ENCODE measurements at regions not wholly inside any gene's neighbourhood (a gene's known extent, or its start where the extent isn't known, plus 50 kb on each side); places are given as distances from the start of the nearest gene placed in this dataset.

- H3K4me1 ChIP-seq (ENCODE audit: control insufficient read depth in 1 of 2, insufficient read depth in 2 of 2, low read length in 2 of 2): no peaks in the 10 kb centered on the region
- H3K27me3 ChIP-seq (ENCODE audit: low read depth, low read length): no peaks in the 10 kb centered on the region
- no peak overlapping the region for H3K4me3 ChIP-seq (ENCODE audit: low read depth in 1 of 2, low read length in 2 of 2)
- no peaks in the 10 kb centered on the region for H3K36me3 ChIP-seq (ENCODE audit: control insufficient read depth in 1 of 2, insufficient read depth in 2 of 2, low read length in 2 of 2)
- peaks cover 0 to 5% of the 10 kb centered on the region in 2 donors for H3K9me3 ChIP-seq (ENCODE audit: control insufficient read depth in 1 of 2, low read length in 2 of 2)
- no peak overlapping the region for H3K27ac ChIP-seq (ENCODE audit: low read length)
Observed at GRCh38 chr3:76495216-76495615, 544.7 kb upstream of the ROBO2 start.

- no peaks in the 10 kb centered on the region for H3K27me3 ChIP-seq (ENCODE audit: low read depth, low read length)
- no peaks in the 10 kb centered on the region for H3K4me1 ChIP-seq (ENCODE audit: control insufficient read depth in 1 of 2, insufficient read depth in 2 of 2, low read length in 2 of 2)
- H3K36me3 ChIP-seq (ENCODE audit: control insufficient read depth in 1 of 2, insufficient read depth in 2 of 2, low read length in 2 of 2): no peaks in the 10 kb centered on the region
- H3K27ac ChIP-seq (ENCODE audit: low read length): no peak overlapping the region
- H3K4me3 ChIP-seq (ENCODE audit: low read depth in 1 of 2, low read length in 2 of 2): no peak overlapping the region
- H3K9me3 ChIP-seq (ENCODE audit: control insufficient read depth in 1 of 2, low read length in 2 of 2): peaks cover 0 to 5% of the 10 kb centered on the region in 2 donors
Observed at GRCh38 chr3:76497636-76498035, 542.3 kb upstream of the ROBO2 start.

- Histone ChIP-seq H3K27me3 (ENCODE audit: low read depth, low read length) (no peaks in the 10 kb centered on the region), H3K4me3 (ENCODE audit: low read depth in 1 of 2, low read length in 2 of 2) (no peak overlapping the region), H3K9me3 (ENCODE audit: control insufficient read depth in 1 of 2, low read length in 2 of 2) (peaks cover 0 to 5% of the 10 kb centered on the region in 2 donors), H3K36me3 (ENCODE audit: control insufficient read depth in 1 of 2, insufficient read depth in 2 of 2, low read length in 2 of 2) (no peaks in the 10 kb centered on the region), H3K27ac (ENCODE audit: low read length) (no peak overlapping the region), H3K4me1 (ENCODE audit: control insufficient read depth in 1 of 2, insufficient read depth in 2 of 2, low read length in 2 of 2) (no peaks in the 10 kb centered on the region)
Observed at GRCh38 chr3:76500746-76501275, 539.1 kb upstream of the ROBO2 start.

DNA sequence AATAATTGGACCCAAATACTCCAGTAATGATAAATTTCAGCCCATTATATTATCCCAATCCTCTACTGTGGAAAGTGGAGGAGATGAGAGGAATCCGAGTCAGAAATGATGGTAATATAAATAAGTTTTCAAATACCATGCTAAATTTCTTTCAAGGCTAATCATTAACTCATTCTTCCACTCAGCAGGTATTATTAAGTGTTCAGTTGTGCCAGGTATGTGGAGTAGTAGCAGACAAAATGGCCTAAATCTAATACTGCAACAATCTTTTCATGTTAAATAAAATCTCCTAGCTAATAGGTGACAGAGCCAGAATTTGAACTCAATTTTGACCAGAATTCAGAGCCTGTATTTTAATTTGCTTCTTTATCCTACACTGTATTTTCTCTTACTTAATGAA, 538.6 kb upstream of the ROBO2 start:
- no peaks in the 10 kb centered on the region for H3K4me1 ChIP-seq (ENCODE audit: control insufficient read depth in 1 of 2, insufficient read depth in 2 of 2, low read length in 2 of 2)
- no peak overlapping the region for H3K4me3 ChIP-seq (ENCODE audit: low read depth in 1 of 2, low read length in 2 of 2)
- peaks cover 0 to 5% of the 10 kb centered on the region in 2 donors for H3K9me3 ChIP-seq (ENCODE audit: control insufficient read depth in 1 of 2, low read length in 2 of 2)
- no peaks in the 10 kb centered on the region for H3K36me3 ChIP-seq (ENCODE audit: control insufficient read depth in 1 of 2, insufficient read depth in 2 of 2, low read length in 2 of 2)
- H3K27me3 ChIP-seq (ENCODE audit: low read depth, low read length): no peaks in the 10 kb centered on the region
- no peak overlapping the region for H3K27ac ChIP-seq (ENCODE audit: low read length)

DNA sequence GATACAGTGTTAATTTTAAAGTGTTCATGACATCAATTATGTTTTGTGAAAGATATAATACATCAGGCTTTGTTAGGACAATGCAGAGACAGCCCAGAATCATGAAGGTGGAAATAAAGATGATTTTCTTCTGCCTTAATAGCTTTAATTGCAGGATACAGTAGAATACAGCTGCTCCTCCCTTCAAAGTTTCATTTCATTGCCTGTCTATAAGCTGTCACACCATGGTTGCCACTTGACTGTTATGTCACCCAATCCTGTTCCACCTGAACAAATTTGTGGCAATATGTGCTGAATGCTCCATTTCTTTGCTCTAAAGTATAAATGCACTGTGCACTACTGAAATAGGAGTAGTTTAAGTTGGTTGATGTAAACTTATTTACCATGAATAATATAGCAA, 537.8 kb upstream of the ROBO2 start:
- Histone ChIP-seq H3K9me3 (ENCODE audit: control insufficient read depth in 1 of 2, low read length in 2 of 2) (peaks cover 0 to 5% of the 10 kb centered on the region in 2 donors), H3K36me3 (ENCODE audit: control insufficient read depth in 1 of 2, insufficient read depth in 2 of 2, low read length in 2 of 2) (no peaks in the 10 kb centered on the region), H3K27me3 (ENCODE audit: low read depth, low read length) (no peaks in the 10 kb centered on the region), H3K27ac (ENCODE audit: low read length) (no peak overlapping the region), H3K4me3 (ENCODE audit: low read depth in 1 of 2, low read length in 2 of 2) (no peak overlapping the region), H3K4me1 (ENCODE audit: control insufficient read depth in 1 of 2, insufficient read depth in 2 of 2, low read length in 2 of 2) (no peaks in the 10 kb centered on the region)

- no peaks in the 10 kb centered on the region for H3K4me1 ChIP-seq (ENCODE audit: control insufficient read depth in 1 of 2, insufficient read depth in 2 of 2, low read length in 2 of 2)
- H3K27me3 ChIP-seq (ENCODE audit: low read depth, low read length): no peaks in the 10 kb centered on the region
- no peak overlapping the region for H3K4me3 ChIP-seq (ENCODE audit: low read depth in 1 of 2, low read length in 2 of 2)
- no peaks in the 10 kb centered on the region for H3K9me3 ChIP-seq (ENCODE audit: control insufficient read depth in 1 of 2, low read length in 2 of 2)
- no peak overlapping the region for H3K27ac ChIP-seq (ENCODE audit: low read length)
- H3K36me3 ChIP-seq (ENCODE audit: control insufficient read depth in 1 of 2, insufficient read depth in 2 of 2, low read length in 2 of 2): no peaks in the 10 kb centered on the region
Observed at GRCh38 chr3:76505202-76505845, 534.6 kb upstream of the ROBO2 start.

DNA sequence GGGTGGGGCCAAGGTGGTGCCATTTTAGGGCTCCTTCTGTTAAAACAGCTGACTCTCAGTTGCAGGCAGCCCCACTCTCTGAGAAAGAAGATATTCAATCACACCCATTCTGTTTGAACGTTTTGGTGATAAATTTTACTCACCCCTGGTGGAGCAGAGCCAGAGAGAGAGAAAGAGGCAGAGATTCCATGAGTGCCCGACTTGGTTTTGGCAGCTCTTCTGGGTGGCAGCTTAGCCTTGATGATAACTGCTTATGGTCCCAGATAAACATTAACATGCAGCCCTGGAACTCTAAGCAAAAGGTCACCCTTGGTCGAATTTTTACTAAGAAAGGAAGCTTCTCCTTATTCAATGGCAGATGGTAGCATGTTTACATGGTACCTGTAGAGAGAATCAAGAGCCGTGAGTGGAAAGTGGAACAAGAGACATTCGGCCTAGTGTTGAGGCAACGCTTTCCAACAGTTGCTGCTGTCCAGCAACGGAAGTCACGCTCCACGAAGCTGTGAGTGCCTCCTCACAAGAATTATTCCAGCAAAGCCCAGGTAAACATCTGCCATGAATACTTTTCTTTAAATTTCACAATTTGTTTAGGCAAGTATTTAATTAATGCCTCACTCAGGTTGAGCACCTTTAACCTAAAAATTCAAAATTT, 530.6 kb upstream of the ROBO2 start:
- no peak overlapping the region for H3K27ac ChIP-seq (ENCODE audit: low read length)

GRCh38 chr3:76514836-76515235, 525.1 kb upstream of the ROBO2 start:
- no peaks in the 10 kb centered on the region for H3K27me3 ChIP-seq (ENCODE audit: low read depth, low read length)
- no peaks in the 10 kb centered on the region for H3K36me3 ChIP-seq (ENCODE audit: control insufficient read depth in 1 of 2, insufficient read depth in 2 of 2, low read length in 2 of 2)
- no peak overlapping the region for H3K27ac ChIP-seq (ENCODE audit: low read length)
- no peaks in the 10 kb centered on the region for H3K4me1 ChIP-seq (ENCODE audit: control insufficient read depth in 1 of 2, insufficient read depth in 2 of 2, low read length in 2 of 2)
- no peak overlapping the region for H3K4me3 ChIP-seq (ENCODE audit: low read depth in 1 of 2, low read length in 2 of 2)
- no peaks in the 10 kb centered on the region for H3K9me3 ChIP-seq (ENCODE audit: control insufficient read depth in 1 of 2, low read length in 2 of 2)

More for the DNA sequence above, 530.6 kb upstream of the ROBO2 start:
- no peak overlapping the region for H3K4me3 ChIP-seq (ENCODE audit: low read depth in 1 of 2, low read length in 2 of 2)
- no peaks in the 10 kb centered on the region for H3K36me3 ChIP-seq (ENCODE audit: control insufficient read depth in 1 of 2, insufficient read depth in 2 of 2, low read length in 2 of 2)
- H3K27me3 ChIP-seq (ENCODE audit: low read depth, low read length): no peaks in the 10 kb centered on the region
- no peaks in the 10 kb centered on the region for H3K4me1 ChIP-seq (ENCODE audit: control insufficient read depth in 1 of 2, insufficient read depth in 2 of 2, low read length in 2 of 2)
- H3K9me3 ChIP-seq (ENCODE audit: control insufficient read depth in 1 of 2, low read length in 2 of 2): no peaks in the 10 kb centered on the region

DNA sequence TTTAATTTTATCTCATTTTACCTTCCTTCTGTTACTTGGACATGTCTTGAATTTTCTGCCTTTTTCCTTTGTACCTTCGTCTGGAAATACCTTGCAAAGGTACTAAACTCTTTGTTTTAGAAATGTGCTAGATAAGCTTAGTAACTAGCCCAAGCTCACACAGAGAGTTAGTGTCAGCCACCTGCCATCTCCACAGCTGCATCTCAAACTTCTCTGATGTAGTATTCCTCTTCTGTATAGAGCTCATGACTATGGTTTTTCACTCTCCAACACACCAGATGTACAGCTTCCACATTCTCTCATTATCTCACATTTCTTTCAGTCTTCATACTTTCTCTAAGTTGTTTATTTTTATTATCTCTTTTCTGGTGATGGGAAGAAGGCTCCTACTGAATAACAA, 516.6 kb upstream of the ROBO2 start:
- no peaks in the 10 kb centered on the region for H3K36me3 ChIP-seq (ENCODE audit: control insufficient read depth in 1 of 2, insufficient read depth in 2 of 2, low read length in 2 of 2)
- H3K4me3 ChIP-seq (ENCODE audit: low read depth in 1 of 2, low read length in 2 of 2): no peak overlapping the region
- no peaks in the 10 kb centered on the region for H3K27me3 ChIP-seq (ENCODE audit: low read depth, low read length)
- H3K9me3 ChIP-seq (ENCODE audit: control insufficient read depth in 1 of 2, low read length in 2 of 2): peaks cover 0 to 4% of the 10 kb centered on the region in 2 donors
- no peaks in the 10 kb centered on the region for H3K4me1 ChIP-seq (ENCODE audit: control insufficient read depth in 1 of 2, insufficient read depth in 2 of 2, low read length in 2 of 2)
- no peak overlapping the region for H3K27ac ChIP-seq (ENCODE audit: low read length)

DNA sequence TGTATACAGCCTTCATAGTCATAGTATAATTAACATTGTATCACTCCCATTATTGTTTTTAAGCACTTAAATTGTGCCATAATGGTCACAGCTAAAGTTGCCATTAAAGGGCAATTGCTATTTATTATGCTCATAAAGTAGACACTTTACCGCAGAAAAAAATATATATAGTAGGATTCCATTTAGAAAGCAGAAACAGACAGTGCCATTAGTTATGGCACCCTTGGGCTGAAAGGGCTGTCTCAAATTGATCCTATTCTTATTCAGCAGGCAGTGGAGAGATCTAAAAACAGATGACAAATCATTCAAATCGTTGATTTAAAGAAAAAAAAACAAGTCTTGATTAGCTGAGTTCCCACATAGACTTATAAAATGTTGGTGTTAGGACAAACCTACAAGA, 514.2 kb upstream of the ROBO2 start:
- H3K9me3 ChIP-seq (ENCODE audit: control insufficient read depth in 1 of 2, low read length in 2 of 2): peaks cover 0 to 4% of the 10 kb centered on the region in 2 donors
- no peak overlapping the region for H3K27ac ChIP-seq (ENCODE audit: low read length)

DNA sequence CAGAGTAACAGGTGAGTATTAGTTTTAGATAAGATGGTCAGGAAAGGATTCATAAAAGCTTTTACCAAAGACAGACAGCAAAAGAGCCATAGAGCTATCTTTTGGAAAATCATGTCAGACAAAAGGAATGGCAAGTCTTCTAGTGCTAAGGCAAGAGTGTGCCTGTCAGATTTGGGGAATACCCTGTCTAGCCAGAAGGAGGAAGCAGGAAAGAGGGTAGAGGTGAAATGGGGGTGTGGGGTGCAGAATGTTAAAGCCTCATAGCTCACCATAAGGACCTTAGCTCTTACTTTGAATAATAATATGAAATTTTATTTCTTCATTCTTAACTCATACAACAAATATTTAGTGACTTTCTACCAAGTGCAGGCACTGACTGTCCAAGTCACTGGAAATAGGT, 512.1 kb upstream of the ROBO2 start:
- no peaks in the 10 kb centered on the region for H3K9me3 ChIP-seq (ENCODE audit: control insufficient read depth in 1 of 2, low read length in 2 of 2)
- no peak overlapping the region for H3K4me3 ChIP-seq (ENCODE audit: low read depth in 1 of 2, low read length in 2 of 2)
- H3K27me3 ChIP-seq (ENCODE audit: low read depth, low read length): no peaks in the 10 kb centered on the region
- no peaks in the 10 kb centered on the region for H3K36me3 ChIP-seq (ENCODE audit: control insufficient read depth in 1 of 2, insufficient read depth in 2 of 2, low read length in 2 of 2)
- no peaks in the 10 kb centered on the region for H3K4me1 ChIP-seq (ENCODE audit: control insufficient read depth in 1 of 2, insufficient read depth in 2 of 2, low read length in 2 of 2)
- H3K27ac ChIP-seq (ENCODE audit: low read length): no peak overlapping the region

More for the DNA sequence above, 514.2 kb upstream of the ROBO2 start:
- Histone ChIP-seq H3K4me1 (ENCODE audit: control insufficient read depth in 1 of 2, insufficient read depth in 2 of 2, low read length in 2 of 2) (no peaks in the 10 kb centered on the region), H3K4me3 (ENCODE audit: low read depth in 1 of 2, low read length in 2 of 2) (no peak overlapping the region), H3K36me3 (ENCODE audit: control insufficient read depth in 1 of 2, insufficient read depth in 2 of 2, low read length in 2 of 2) (no peaks in the 10 kb centered on the region), H3K27me3 (ENCODE audit: low read depth, low read length) (no peaks in the 10 kb centered on the region)
